Colonic mucosa (tissue), 4 donors: ENCODE measurements at regions not wholly inside any gene's neighbourhood (a gene's known extent, or its start where the extent isn't known, plus 50 kb on each side); places are given as distances from the start of the nearest gene placed in this dataset.

Experiments used
- DNase-seq: peaks from one replicate; pipeline ENCODE4 v3.0.0-alpha.2; 2020
- H3K27ac ChIP-seq: fragments of 200-600 bp; one replicate; pipeline ENCODE4 v1.8.0; 2021
- H3K27me3 ChIP-seq: fragments of 200-600 bp; one replicate; pipeline ENCODE4 v1.8.0; 2021
- H3K36me3 ChIP-seq: fragments of 200-600 bp; one replicate; pipeline ENCODE4 v1.8.0; 2021
- H3K4me1 ChIP-seq: fragments of 200-600 bp; one replicate; pipeline ENCODE4 v1.8.0; 2021; ENCODE audit warnings: mild to moderate bottlenecking
- H3K4me3 ChIP-seq: fragments of 200-600 bp; one replicate; pipeline ENCODE4 v1.8.0; 2021
- H3K9ac ChIP-seq, 2 donors: one replicate each; pipeline ENCODE4 v1.7.0; 2013; ENCODE audit warnings: control low read depth in 2 of 2, low read depth in 2 of 2, low read length in 2 of 2
- H3K9me3 ChIP-seq: fragments of 200-600 bp; one replicate; pipeline ENCODE4 v1.8.0; 2021
- intact Hi-C: fragments of 100-400 bp; cut with DNase I; formaldehyde crosslinking; loops from one replicate; pipeline ENCODE4 v1.14.1; 2022
- TF ChIP-seq, protein P1 (sequence below): fragments of 200-600 bp; IDR thresholded peaks from one replicate; pipeline ENCODE4 v1.8.0; 2022; ENCODE audit warnings: antibody characterized with exemption, mild to moderate bottlenecking
- donor health status: healthy.
- donor health status: DM: no; HTN: no; CAD: no.
- donor health status: DM: no; HTN: no; CAD: no.

DNA sequence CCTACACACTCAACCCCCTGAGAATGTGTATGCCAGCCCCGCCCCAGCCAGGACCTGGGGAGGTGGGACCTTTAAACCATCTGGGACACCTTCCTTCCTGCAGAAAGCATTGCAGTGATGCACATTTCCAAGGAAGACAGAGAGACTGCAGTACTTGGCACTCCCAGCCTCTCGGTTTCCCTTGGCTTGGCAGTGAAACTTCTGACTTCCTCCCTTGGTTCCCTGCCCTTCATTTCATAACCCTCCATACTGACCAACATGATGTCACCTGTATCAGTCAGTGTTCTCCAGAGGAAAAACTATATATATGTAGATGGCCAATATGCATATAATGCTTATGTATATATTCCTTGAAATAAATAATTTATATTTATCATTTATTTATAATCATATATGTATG lies 103.2 kb downstream of the SST start:
- Histone ChIP-seq H3K27me3 (no peaks in the 10 kb centered on the region), H3K36me3 (no peaks in the 10 kb centered on the region), H3K9me3 (no peaks in the 10 kb centered on the region), H3K4me1 (no peaks in the 10 kb centered on the region), H3K9ac (no peak overlapping the region), H3K4me3 (no peak overlapping the region), H3K27ac (no peak overlapping the region)
- TF ChIP-seq, protein P1, sequence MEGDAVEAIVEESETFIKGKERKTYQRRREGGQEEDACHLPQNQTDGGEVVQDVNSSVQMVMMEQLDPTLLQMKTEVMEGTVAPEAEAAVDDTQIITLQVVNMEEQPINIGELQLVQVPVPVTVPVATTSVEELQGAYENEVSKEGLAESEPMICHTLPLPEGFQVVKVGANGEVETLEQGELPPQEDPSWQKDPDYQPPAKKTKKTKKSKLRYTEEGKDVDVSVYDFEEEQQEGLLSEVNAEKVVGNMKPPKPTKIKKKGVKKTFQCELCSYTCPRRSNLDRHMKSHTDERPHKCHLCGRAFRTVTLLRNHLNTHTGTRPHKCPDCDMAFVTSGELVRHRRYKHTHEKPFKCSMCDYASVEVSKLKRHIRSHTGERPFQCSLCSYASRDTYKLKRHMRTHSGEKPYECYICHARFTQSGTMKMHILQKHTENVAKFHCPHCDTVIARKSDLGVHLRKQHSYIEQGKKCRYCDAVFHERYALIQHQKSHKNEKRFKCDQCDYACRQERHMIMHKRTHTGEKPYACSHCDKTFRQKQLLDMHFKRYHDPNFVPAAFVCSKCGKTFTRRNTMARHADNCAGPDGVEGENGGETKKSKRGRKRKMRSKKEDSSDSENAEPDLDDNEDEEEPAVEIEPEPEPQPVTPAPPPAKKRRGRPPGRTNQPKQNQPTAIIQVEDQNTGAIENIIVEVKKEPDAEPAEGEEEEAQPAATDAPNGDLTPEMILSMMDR: no peak
- intact Hi-C loops: no loop called here
- no peak for DNase-seq

DNA sequence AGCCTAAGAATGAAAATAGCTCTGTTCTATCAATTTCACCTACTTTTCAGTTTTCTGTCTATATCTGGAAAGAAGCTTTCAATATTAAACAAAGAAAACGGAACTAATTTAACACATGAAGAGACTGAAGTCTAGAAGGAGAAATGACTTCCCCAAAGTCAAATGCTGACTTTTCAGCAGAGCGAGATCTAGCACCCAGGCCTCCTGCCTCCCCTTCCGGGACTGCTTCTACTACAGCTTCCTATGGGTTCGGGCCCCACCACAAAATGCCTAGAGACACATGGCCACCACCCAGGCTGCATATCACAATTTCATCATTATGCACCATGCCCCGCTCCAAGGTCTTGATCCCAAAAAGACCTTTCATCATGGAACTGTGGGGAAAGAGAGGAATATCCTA lies 104.5 kb downstream of the SST start:
- Histone ChIP-seq H3K27ac (no peak overlapping the region), H3K9ac (no peak overlapping the region), H3K4me3 (no peak overlapping the region), H3K4me1 (no peaks in the 10 kb centered on the region), H3K36me3 (no peaks in the 10 kb centered on the region), H3K9me3 (no peaks in the 10 kb centered on the region), H3K27me3 (no peaks in the 10 kb centered on the region)
- no peak for DNase-seq
- intact Hi-C loops: no loop called here
- TF ChIP-seq, protein P1: no peak

DNA sequence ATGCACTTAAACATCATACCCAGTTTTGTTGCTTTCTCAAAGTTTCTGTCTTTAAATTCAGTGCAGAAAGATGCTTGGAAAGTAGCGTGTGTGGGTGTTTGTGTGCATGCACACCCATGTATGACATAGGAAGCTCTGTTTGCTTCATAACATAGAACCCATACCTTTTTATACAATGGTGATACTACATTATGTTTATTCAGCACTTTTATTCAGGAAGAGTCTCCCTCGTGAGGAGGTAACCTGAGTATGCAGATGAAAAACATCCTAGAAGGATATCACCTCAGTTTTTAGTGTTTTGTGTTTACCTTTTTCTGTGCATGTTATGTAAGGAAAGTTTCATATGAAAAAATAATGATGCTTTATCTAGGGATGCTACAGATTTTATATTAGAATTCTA lies 111.2 kb downstream of the SST start:
- intact Hi-C loops: no loop called here
- Histone ChIP-seq H3K27ac (no peak overlapping the region), H3K36me3 (no peaks in the 10 kb centered on the region), H3K9me3 (no peaks in the 10 kb centered on the region), H3K9ac (no peak overlapping the region), H3K4me3 (no peak overlapping the region), H3K4me1 (no peaks in the 10 kb centered on the region), H3K27me3 (no peaks in the 10 kb centered on the region)
- DNase-seq: no peak
- TF ChIP-seq, protein P1: no peak

DNA sequence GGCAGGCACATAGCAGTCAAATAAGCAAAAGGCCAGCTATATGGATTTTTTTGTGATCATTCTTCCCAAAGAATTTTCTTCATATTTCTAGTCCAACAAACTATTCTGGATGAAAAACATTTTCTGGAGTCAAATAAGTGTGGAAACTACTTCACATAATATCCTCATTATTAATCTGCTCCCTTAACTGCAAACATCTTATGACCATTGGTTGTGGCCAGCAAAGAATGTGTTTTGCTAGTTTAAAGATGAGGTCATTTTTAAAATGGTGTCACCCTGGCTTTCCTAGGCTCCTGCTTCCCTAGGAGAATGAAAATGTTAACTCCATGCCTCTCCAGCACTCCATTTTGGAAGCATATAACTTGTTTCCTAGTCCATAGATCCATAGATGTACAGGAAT lies 118.8 kb downstream of the SST start:
- no peak for DNase-seq
- TF ChIP-seq, protein P1: no peak
- intact Hi-C loops: no loop called here
- H3K27ac ChIP-seq: no peak overlapping the region
- H3K9ac ChIP-seq: no peak overlapping the region
- no peaks in the 10 kb centered on the region for H3K9me3 ChIP-seq
- H3K4me1 ChIP-seq: no peaks in the 10 kb centered on the region
- no peak overlapping the region for H3K4me3 ChIP-seq
- H3K27me3 ChIP-seq: no peaks in the 10 kb centered on the region
- no peaks in the 10 kb centered on the region for H3K36me3 ChIP-seq

DNA sequence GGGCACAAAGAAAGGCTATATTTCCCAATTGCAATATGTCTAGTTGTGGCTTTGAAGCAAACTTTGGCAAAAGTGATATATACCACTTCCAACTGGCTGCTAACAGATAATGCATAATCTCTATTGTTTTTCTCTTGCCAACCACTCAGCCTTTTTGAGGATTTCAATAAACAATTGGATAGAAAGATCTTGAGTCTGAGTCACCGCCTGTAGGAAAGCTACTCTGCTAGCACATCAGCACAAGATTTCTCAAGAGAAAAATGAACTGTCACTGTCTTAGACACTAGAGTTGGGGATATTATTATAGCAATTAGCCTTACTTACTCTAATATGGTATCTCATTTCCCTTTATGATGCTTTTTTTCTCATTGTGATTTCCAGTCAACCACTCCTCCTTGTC lies 119.7 kb downstream of the SST start:
- Histone ChIP-seq H3K27me3 (no peaks in the 10 kb centered on the region), H3K27ac (no peak overlapping the region), H3K9me3 (no peaks in the 10 kb centered on the region), H3K4me1 (no peaks in the 10 kb centered on the region), H3K9ac (no peak overlapping the region), H3K4me3 (no peak overlapping the region), H3K36me3 (no peaks in the 10 kb centered on the region)
- DNase-seq: no peak
- TF ChIP-seq, protein P1: no peak
- intact Hi-C loops: no loop called here

DNA sequence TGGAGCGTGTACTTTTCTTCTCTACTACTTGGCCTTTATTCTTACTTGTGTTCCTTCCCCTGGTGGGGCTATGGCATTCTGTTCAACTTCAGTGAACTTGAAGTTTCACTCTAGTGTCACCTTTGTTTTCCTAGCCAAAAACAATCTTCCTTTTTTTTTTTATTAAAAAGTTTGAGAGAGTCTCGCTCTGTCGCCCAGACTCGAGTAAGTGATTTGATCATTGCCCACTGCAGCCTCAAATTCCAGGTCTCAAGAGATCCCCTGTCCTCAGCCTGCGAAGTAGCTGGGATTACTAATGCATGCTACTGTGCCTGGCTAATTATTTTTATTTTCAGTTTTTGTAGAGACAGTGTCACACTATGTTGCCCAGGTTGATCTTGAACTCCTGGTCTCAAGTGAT lies 124.8 kb downstream of the SST start:
- Histone ChIP-seq H3K4me1 (no peaks in the 10 kb centered on the region), H3K9ac (no peak overlapping the region), H3K9me3 (no peaks in the 10 kb centered on the region), H3K4me3 (no peak overlapping the region), H3K27ac (no peak overlapping the region), H3K27me3 (no peaks in the 10 kb centered on the region), H3K36me3 (no peaks in the 10 kb centered on the region)
- TF ChIP-seq, protein P1: no peak
- no peak for DNase-seq
- intact Hi-C loops: no loop called here
